HG03354 (cell line): ENCODE measurements at regions not wholly inside any gene's neighbourhood (a gene's known extent, or its start where the extent isn't known, plus 50 kb on each side); places are given as distances from the start of the nearest gene placed in this dataset.

ENCODE experiments used
- ATAC-seq: cut with Tn5 transposase; IDR thresholded peaks from one replicate; pipeline ENCODE4 v1.9.1; 2021; ENCODE audit warnings: mild to moderate bottlenecking; ENCODE audit not compliant: unreplicated experiment, poor library complexity, severe bottlenecking

DNA sequence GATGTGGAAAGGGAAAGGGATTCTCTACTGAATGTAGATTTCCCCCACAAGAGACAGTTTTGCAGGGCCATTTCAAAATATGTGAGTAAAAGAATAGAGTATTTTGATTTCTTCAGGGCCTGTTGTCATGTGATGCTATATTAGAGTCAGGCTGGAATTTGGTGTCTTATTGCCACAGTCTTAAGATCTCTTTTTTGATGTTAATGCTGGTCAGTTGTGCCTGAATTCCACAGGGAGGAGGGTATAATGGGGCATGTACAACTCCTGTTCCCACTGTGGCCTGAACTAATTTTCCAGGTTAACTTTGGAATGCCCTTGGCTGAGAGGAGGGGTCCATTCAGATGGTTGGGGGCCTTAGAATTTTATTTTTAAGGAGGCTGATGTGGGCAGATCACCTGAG, 111.0 kb upstream of the MAX start:
- ATAC-seq = no peak

DNA sequence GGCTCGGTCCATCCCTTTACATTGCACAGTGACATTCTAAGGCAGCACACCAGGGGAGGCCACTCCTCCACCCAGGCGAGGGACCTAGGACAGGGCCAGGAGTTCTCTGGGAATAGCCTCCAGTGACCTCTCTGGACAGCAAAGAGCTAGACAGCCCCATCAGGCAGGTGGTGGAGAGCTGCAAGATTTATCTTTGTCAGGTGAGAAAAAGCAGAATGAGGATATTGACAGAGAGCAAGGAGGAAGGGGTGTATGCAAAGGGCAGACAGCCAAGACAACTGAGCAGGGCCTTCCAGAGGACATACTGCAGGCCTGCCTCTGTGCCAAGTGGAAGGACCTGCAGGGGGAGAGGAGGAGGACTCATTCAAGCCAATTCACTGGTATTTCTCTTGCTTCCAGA, 112.4 kb upstream of the MAX start:
- ATAC-seq = no peak

DNA sequence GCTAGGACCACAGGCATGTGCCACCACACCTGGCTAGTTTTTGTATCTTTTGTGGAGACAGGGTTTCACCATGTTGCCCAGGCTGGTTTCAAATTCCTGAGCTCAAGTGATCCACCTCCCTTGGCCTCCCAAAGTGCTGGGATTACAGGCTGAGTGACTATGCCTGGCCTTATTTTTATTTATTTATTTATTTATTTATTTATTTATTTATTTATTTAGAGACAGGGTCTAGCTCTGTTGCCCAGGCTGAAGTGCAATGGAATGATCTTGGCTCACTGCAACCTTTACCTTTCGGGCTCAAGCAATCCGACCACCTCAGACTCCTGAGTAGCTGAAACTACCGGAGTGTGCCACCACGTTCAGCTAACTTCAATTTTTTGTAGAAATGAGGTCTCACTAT, 117.0 kb upstream of the MAX start:
- no peak for ATAC-seq

DNA sequence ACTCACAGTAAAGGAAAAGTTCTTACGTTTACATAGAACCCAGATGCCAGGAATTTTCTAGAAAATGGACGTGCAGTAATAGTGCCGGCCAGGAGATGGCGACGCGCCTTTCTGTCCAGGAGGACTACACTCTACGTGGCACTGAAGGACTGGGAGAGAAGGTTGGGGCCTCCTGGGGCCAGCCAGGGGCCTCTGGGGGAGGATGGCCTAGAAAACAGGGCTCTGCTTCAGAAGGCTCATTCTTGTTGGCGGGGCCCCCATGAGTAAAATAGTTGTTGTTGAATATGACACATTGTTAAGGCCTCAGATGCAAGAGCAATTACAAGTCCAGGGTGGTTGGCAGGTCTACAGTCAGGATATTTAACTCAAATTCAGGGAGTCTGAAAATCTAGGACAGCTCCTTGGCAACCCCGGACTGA, 120.1 kb upstream of the MAX start:
- no peak for ATAC-seq

DNA sequence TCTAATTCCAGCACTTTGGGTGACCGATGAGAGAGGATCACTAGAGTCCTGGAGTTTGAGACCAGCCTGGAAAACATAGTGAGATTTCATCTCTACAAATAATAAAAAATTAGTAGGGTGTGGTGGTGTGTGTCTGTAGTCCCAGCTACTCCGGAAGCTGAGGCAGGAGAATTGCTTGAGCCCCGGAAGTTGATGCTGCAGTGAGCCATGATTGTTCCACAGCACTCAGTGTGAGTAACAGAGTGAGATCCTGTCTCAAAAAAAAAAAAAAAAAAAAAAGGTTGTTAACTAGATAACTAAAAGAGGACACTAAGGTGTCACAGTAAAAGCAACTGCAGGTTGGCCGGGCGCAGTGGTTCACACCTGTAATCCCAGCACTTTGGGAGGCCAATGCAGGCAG, 121.3 kb upstream of the MAX start:
- ATAC-seq = no peak

DNA sequence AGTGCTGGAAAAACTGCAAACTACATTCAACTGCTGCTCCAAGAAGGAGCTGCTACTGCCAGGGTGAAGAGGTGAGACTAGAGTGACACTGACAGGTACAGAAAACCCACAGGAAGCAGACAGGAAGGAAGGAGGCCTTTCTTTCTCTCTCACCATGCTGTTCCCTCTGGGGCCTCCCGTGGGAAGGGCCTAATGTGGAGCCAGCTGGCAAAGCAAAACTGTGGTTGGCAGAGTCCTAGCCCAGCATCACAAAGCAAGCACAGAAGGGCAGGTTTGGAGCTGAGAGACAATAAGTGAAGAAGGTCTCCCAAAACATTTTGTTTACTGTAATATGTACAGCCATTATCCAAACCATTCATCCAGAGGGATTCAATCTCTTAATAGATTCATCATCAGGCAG, 122.5 kb upstream of the MAX start:
- ATAC-seq = no peak

DNA sequence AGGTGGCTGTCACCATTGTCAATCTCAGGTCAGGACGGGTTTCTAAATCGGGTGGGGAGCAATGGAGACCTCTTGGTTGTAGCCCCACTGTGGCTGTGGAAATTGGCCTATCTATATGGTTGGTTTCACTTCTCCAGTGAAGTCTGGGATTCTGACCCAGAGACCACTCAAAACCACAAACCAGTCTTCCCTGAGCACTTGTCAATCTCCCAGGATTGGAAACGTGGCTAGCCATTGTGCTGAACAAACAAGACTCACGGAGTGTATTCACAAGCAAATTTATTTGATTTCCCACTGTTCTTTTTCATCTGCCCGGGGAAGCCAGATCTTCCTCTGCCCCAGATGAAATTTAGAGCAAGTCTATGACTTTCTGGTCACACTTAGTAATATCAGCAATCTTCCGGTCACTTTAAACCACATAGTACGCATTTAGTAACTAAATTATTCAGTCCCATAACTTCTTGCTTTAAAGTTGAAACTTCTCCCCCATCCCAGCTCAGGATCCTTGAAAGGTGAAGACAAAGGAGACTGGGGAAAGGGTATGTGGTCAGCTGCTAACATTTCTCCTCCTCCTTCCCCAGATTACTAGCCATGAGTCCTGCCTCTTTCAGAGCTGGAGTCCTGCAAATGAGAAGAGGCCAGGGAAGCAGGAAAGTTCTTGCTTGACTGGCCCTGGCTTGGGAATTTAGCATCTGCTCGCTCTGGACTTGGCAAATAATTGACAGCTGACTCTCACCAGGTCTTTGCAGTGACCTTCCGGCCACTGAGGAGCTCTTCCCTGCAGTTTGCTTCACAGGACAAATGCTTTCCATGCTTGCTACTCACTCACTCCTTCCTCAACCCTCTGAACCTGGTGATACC, 123.2 kb upstream of the MAX start:
- no peak for ATAC-seq

DNA sequence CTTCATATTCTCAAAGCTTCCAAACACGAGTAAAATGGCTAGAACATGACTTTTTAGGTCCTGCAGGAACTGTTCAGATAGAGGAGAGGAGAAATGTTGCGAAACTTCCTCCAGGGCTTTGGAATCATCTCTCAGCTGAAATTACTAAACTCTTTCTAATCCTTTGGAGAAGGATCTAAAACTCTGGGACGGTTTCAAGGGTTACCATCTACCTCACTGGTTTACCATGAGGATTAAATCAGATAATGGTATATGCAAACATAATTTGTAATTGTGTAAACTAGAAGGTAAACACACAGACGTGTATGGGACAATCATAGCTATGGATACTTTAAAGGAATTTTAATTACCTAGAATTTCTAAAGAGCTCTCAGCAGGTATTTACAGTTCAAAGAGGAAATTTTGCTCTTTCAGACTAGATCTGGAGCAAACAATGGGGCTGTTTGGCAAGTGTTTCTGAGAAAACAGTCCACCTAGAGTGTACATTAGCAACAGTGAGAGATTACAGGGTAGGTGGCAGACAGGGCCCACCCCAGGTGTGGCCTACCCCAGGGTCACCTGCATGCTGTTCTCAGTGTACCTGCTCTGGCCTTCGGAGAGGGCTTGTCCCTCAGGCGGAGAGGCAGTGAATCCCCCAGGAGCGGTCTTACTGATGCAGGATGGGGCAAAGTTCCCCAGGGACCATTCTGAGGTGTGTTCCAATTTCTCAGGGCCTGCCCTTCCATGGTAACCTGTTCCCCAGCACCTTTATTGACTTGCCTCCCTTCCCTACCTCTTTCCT, 124.7 kb upstream of the MAX start:
- ATAC-seq = no peak

DNA sequence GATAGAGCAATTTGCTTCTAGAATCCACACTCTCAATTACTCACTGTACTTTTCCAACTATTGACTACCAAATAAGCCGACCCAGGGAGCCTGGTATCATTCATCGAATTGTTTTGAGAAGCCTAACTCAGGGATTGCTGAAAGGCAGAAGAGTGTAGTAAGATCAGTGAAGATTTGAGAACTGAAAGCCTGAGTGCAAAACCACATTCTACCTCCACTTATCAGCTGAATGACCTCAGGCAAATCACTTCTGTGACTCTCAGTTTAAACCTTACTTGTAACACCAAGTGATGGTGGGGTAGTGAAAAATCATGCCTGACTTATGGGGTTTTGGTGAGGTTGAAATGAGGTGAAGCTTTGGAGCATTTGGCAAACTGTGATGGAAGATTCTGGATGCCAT, 126.1 kb upstream of the MAX start:
- peak; percentile 91 for ATAC-seq

DNA sequence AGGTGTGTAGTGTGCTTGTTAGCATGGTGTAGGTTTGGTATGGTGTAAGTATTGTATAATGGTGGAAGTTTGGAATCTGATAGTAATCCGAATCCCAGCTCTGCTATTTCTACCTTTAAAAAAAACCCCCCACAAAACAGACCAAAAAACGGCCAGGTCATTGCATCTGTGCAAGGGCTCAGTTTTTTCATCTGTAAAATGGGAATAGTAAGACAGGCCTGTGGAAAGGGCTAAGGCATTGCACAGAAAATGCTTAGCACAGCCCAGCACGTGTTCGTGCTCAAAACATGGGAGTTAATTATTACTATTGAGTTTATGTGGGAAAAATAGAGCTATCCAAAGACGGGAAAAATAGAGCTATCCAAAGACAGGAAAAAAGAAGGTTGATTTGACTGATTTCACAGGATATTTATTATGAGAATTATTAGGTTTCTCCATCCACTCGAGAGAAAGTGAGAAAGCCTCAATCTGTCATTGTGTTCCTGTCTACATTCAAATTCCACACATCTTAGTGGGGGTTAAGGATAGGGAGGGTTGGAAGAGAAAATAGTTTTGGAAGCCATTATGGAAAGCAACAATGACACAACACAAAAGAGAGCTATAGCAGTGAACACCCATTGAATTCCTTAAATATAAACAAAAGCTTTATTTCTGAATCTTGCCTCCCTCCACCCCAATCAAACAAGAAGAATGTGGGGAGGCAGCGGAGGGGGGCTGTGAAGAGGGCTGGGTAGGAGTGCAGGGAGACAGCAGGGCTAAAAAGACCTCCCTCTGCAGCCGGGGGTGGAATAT, 126.8 kb upstream of the MAX start:
- ATAC-seq = no peak

DNA sequence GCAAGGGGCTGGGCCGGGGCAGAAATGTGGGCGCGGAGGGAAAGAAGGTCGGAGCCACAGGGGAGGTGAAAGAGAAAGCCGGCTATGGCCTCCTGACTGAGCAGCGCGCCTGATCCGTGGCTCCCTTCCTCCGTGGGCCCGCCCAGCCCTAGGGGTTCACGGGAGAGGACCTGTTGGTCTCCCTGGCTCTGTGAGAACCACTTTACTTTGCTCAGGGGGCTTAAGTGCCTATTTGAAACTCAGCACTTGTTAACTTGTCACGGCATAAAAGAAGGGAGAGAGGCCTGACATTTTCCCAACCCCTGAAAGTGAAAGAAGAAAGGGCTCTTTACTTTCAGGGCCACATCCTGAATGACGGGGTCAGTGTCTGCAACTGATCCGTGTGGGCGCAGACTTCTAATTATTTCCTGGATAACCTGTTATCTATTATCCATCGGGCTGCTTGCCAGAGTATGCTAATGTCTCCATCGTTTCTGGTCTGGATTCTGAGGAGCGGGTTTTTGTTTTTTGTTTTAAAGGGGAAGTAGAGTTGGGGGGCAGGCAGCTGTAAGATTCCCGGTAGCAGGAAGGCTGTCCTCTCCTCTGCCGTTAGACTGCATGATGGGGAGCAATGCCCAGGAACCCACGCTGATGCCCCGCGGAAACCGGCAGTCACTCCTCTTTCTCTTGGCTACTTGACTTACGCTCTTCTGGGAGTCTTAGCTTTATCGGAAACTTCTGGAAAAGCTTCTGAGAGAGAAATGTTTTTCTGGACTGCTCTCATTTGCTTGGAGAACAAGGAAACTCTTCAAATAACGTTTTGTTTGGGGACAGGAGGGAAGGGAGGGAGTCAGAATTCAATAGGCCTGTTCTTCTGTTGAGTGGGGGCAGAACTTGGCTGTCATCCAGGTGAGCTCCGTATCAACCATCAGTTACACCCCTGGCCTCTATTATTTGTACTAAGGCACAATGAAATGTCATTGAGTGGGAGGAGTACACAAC, 127.7 kb upstream of the MAX start:
- no peak for ATAC-seq

DNA sequence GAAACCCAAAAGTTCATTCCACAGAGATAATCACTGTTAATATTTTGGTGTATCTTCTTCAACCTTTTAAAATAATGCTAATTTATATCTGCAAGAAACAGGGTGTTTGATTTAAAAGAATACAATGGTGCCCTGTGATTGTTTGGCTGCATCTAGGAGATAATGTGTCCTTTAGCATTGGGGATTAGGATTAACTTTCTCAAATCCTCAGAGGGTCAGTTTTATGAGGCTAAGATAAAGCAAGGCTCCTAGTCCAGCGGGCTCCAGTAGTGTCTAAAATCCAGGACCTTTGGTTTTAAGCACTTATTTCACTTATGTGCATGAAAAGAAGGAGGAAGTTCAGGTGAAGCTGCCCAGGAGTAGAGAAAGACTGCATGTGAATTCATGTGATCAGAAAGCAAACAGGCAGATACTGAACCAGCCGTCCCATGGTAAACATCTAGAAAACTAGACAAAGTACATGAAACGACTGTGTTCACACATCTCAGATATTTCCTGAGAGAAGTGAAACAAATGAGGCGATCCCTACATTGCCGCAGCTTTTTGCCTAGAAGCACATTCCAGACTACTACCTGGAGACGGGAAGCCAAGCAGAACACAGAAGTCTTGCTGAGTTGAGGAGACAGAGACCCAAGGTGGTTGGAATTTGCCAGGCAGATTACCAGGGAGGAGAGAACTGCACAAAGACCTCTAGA, 129.1 kb upstream of the MAX start:
- no peak for ATAC-seq

DNA sequence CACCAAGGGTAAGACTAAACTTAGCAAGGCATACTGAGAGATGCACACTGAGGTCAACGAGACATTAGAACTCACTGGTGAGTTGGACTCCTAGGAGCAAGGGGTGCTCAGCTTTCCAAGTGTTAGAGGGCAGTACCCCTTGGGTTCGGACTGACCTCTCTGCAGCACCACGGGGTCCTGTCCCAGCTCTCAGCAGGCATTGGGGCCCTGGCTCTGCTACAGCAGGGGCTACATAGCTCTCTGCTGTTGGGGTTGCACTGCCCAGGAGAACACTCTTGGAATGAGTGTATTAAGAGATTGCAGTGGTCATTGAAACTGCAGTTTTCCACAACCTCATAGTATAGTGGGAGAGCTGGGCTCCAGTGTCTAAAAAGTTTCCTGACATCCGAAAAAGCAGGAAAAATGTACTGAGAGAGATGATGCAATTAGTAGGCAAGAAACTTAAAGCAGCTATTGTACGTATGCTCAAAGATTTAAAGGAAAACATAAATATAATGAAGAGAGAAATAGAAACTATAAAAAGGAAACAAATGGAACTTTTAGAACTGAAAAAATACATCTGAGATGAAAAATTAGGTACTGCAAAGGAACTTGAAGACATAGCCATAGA, 132.5 kb upstream of the MAX start:
- ATAC-seq = no peak

DNA sequence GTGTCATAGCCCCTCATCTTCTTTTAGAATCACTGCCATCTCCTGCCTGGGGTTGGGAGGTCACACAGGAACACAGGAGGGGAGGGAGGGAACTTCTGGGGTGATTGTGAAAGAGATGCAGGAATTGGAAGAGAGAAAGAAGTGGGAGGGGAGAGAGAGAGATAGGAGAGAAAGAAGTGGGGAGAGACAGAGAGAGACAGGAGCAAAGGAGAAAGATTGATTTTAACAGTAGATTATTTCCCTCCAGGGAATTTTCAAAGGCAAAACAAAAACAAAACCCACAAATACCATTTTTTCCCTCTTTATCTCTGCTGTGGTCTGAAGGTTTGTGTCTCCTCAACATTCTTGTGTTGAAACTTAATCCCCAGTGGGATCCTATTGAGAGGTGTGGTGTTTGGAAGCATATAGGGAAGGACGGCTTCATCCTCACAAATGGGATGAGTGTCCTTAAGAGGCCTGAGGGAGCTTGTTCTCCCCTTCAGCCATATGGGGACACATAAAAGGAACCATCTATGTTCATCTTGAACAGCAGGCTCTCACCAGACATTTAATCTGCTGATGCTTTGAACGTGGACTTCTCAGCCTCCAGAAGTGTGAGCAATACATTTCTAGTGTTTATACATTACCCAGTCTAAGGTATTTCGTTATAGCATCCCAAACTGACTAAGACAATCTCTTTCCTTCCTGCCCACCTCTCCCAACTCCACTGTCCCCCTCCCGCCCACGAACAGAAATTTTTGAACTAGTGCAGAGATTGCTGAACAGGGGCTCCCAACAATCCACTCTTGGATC, 134.9 kb upstream of the MAX start:
- no peak for ATAC-seq

DNA sequence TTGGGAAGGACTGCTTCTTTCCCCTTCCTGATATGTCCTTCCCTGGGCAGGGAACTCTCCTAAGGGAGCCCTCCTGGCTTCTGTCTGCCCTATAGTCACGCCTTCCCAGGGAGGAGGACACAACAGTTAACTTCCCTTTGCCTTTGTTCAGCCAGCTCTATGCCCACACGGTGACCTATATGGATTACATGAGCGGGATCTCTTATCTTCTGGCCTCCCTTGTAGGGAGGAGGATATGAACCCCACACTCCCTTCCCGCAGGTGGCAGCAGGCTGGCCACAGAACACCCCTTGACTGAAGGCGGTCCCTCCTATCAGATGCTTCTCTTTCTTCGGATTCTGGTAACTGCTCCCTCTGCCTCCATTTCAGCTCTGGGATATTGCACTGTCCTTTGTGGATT, 135.6 kb upstream of the MAX start:
- no peak for ATAC-seq

DNA sequence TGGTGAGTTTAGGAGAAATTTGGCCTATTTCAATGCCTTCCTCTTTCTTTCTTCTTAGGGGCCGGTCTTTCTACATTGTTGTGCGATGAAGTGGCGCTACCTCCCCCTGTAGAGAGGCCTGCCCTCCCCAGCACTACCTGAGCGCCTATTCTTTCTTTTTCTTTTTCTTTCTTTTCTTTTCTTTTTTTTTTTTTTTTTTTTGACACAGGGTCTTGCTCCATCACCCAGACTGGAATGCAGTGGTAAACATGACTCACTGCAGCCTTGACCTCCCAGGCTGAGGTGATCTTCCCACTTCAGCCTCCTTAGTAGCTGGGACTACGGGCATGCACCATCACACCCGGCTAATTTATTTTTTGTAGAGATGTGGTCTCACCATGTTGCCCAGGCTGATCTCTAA, 136.1 kb upstream of the MAX start:
- ATAC-seq = no peak

DNA sequence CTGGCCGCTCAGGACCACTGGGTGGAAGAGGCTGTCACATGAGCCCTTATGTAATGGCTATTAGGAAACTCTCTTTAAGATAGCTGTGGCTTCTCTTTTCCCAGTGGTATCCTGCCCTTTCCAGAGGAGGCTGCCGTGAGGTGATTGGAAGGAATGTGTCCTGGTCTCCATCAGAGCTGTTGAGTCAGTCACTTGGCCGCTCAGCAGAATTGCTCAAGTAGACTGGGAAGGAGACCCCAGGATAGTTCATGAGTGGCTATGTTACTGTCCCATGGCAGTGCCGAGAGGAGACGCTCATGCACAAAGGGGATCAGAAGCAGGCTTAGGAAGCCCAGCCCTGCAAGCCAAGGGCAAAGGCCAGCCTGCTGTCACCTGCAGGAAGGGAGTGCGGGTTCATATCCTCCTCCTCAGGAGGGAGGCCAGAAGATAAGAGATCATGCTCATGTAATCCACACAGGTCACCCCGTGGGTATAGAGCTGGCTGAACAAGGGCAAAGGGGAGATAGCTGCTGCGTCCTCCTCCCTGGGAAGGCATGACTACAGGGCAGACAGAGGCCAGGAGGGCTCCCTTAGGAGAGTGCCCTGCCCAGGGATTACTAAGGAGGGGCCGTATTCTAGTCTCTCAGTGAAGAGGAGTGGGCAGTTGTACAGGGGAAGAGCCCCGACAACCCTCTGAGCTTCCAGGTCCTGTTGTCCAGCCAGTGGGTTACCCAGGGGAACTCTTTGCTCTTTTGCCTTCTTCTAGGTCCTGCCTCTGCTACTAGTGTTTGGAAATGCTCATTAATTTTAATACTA, 137.0 kb upstream of the MAX start:
- no peak for ATAC-seq
